IMR-90 (cell line): ENCODE measurements at regions not wholly inside any gene's neighbourhood (a gene's known extent, or its start where the extent isn't known, plus 50 kb on each side); places are given as distances from the start of the nearest gene placed in this dataset.
A peak's percentile ranks its signal among the peaks of the same experiment; 100 is the strongest.

Experiments
- ATAC-seq: fragments of 200-7000 bp; cut with Tn5 transposase; 2 replicates; pipeline ENCODE4 v1.9.1; 2020; ENCODE audit warnings: low read depth, mild to moderate bottlenecking, moderate library complexity
- BruUV-seq: library from RNA; stranded (reverse); fragments of 400-500 nt; replicated peaks from 2 replicates; lab custom pipeline; 2021; lab: Mats Ljungman, UMichigan
- CTCF ChIA-PET: fragments of 300-600 bp; formaldehyde crosslinking; extraction: SDS; loops from one replicate; lab custom pipeline; 2021; ENCODE audit warnings: antibody characterized with exemption; lab: Yijun Ruan, JAX
- POLR2A ChIA-PET: fragments of 300-600 bp; sonication (Branson Sonifier 250); formaldehyde crosslinking; loops from one replicate; lab custom pipeline; 2022; ENCODE audit warnings: antibody characterized with exemption; ENCODE audit not compliant: unreplicated experiment; lab: Charles Lee
- DNase-seq: peaks from one replicate; pipeline ENCODE4 v3.0.0; 2013
- H2AFZ ChIP-seq: replicated peaks from 2 replicates; pipeline ENCODE3; 2013; ENCODE audit warnings: low read length, mild to moderate bottlenecking; ENCODE audit not compliant: poor library complexity
- H2AK5ac ChIP-seq: 2 replicates; pipeline ENCODE4 v1.6.1; 2013; ENCODE audit warnings: low read depth, low read length, inconsistent platforms
- H2AK9ac ChIP-seq: replicated peaks from 2 replicates; pipeline ENCODE3; 2013; ENCODE audit warnings: mild to moderate bottlenecking, low read depth, low read length, moderate library complexity; ENCODE audit not compliant: poor library complexity
- H2BK120ac ChIP-seq: 2 replicates; pipeline ENCODE4 v1.6.1; 2013; ENCODE audit warnings: low read depth, low read length, inconsistent platforms
- H2BK15ac ChIP-seq: 3 replicates; pipeline ENCODE4 v1.6.1; 2013; ENCODE audit warnings: low read depth, low read length, inconsistent platforms
- H2BK20ac ChIP-seq: 2 replicates; pipeline ENCODE4 v1.6.1; 2013; ENCODE audit warnings: low read depth, mild to moderate bottlenecking, inconsistent platforms, low read length, moderate library complexity
- H2BK5ac ChIP-seq: 2 replicates; pipeline ENCODE4 v1.6.1; 2013; ENCODE audit warnings: mild to moderate bottlenecking, low read depth, low read length, inconsistent platforms; ENCODE audit not compliant: poor library complexity, severe bottlenecking
- H3K14ac ChIP-seq: replicated peaks from 2 replicates; pipeline ENCODE4 v1.6.1; 2013; ENCODE audit warnings: low read depth, low read length, inconsistent platforms
- H3K18ac ChIP-seq: 2 replicates; pipeline ENCODE4 v1.6.1; 2013; ENCODE audit warnings: low read depth, low read length, control low read depth
- H3K23ac ChIP-seq: 2 replicates; pipeline ENCODE4 v1.6.1; 2013; ENCODE audit warnings: low read depth, low read length, inconsistent platforms
- H3K27ac ChIP-seq: 2 replicates; pipeline ENCODE4 v1.5.1; 2013; ENCODE audit warnings: mild to moderate bottlenecking, control low read depth, low read length; ENCODE audit not compliant: insufficient read depth
- H3K27me3 ChIP-seq: 2 replicates; pipeline ENCODE4 v1.6.1; 2013; ENCODE audit warnings: low read length; ENCODE audit not compliant: control insufficient read depth, insufficient read depth
- H3K36me3 ChIP-seq: 2 replicates; pipeline ENCODE4 v1.6.1; 2013; ENCODE audit warnings: low read length, mixed read lengths; ENCODE audit not compliant: control insufficient read depth, insufficient read depth
- H3K4ac ChIP-seq: 2 replicates; pipeline ENCODE4 v1.6.1; 2013; ENCODE audit warnings: low read depth, low read length, inconsistent platforms
- H3K4me1 ChIP-seq: 2 replicates; pipeline ENCODE4 v1.6.1; 2013; ENCODE audit warnings: low read length, mixed read lengths; ENCODE audit not compliant: control insufficient read depth, insufficient read depth
- H3K4me2 ChIP-seq: 2 replicates; pipeline ENCODE4 v1.6.1; 2013; ENCODE audit warnings: low read depth, mild to moderate bottlenecking, control low read depth, low read length, moderate library complexity
- H3K4me3 ChIP-seq: 2 replicates; pipeline ENCODE4 v1.5.1; 2013; ENCODE audit warnings: low read depth, mild to moderate bottlenecking, control low read depth, low read length, moderate library complexity; ENCODE audit not compliant: insufficient read depth
- H3K56ac ChIP-seq: 2 replicates; pipeline ENCODE4 v1.6.1; 2013; ENCODE audit warnings: low read length, inconsistent platforms; ENCODE audit not compliant: insufficient read depth; ENCODE audit errors: extremely low read depth
- H3K79me1 ChIP-seq, 2 experiments: 2 replicates each; pipeline ENCODE4 v1.6.1; 2013; ENCODE audit warnings: low read length in 2 of 2, inconsistent platforms in 1 of 2, low read depth in 1 of 2
- H3K9ac ChIP-seq: 2 replicates; pipeline ENCODE4 v1.6.1; 2013; ENCODE audit warnings: low read depth, low read length, control low read depth
- H3K9me1 ChIP-seq: 2 replicates; pipeline ENCODE4 v1.6.1; 2013; ENCODE audit warnings: low read length, inconsistent platforms; ENCODE audit not compliant: insufficient read depth
- H3K9me3 ChIP-seq: 2 replicates; pipeline ENCODE4 v1.6.1; 2013; ENCODE audit warnings: low read length; ENCODE audit not compliant: control insufficient read depth, insufficient read depth
- H4K20me1 ChIP-seq: 2 replicates; pipeline ENCODE4 v1.6.1; 2013; ENCODE audit warnings: low read length, inconsistent platforms; ENCODE audit not compliant: insufficient read depth
- H4K5ac ChIP-seq: 2 replicates; pipeline ENCODE4 v1.6.1; 2013; ENCODE audit warnings: mild to moderate bottlenecking, low read depth, low read length, control low read depth
- H4K8ac ChIP-seq, 2 experiments: 2 replicates each; pipeline ENCODE4 v1.6.1; 2013; ENCODE audit warnings: low read depth in 2 of 2, low read length in 2 of 2, control low read depth in 1 of 2, inconsistent platforms in 1 of 2
- H4K91ac ChIP-seq: 2 replicates; pipeline ENCODE4 v1.6.1; 2013; ENCODE audit warnings: low read depth, low read length, inconsistent platforms; ENCODE audit not compliant: insufficient read depth
- BHLHE40 ChIP-seq: fragments of 150-350 bp; IDR thresholded peaks from 2 replicates; pipeline ENCODE4 v1.6.1; 2016; ENCODE audit warnings: mild to moderate bottlenecking, low read depth, low read length
- CEBPB ChIP-seq: IDR thresholded peaks from 2 replicates; pipeline ENCODE4 v1.6.1; 2012; ENCODE audit warnings: low read depth, low read length, improper control_type of control experiment
- CTCF ChIP-seq: conservative IDR thresholded peaks from 2 replicates; pipeline ENCODE4 v1.5.1; 2012; ENCODE audit warnings: mild to moderate bottlenecking, low read depth, low read length, improper control_type of control experiment
- MAZ ChIP-seq: IDR thresholded peaks from 2 replicates; pipeline ENCODE4 v1.6.1; 2012; ENCODE audit warnings: low read depth, mild to moderate bottlenecking, low read length, improper control_type of control experiment, moderate library complexity, borderline replicate concordance
- POLR2A ChIP-seq: IDR thresholded peaks from 2 replicates; pipeline ENCODE4 v1.6.1; 2012; ENCODE audit warnings: mild to moderate bottlenecking, low read depth, low read length
- RCOR1 ChIP-seq: IDR thresholded peaks from 2 replicates; pipeline ENCODE4 v1.6.1; 2012; ENCODE audit warnings: mild to moderate bottlenecking, low read length, improper control_type of control experiment; ENCODE audit not compliant: insufficient replicate concordance
- WGBS, 2 experiments: methylation state at CpG; one replicate each; pipeline versions ENCODE4 v1.1.5 to v1.1.7; 2013; ENCODE audit warnings: missing lambda C conversion rate in 2 of 2; ENCODE audit not compliant: insufficient read length in 1 of 2; ENCODE audit errors: extremely low coverage in 2 of 2; 5-methylcytosine and 5-hydroxymethylcytosine counted together
- dilution Hi-C: fragments of 300-500 bp; cut with HindIII; formaldehyde crosslinking; loops from one replicate; pipeline ENCODE4 v1.14.3; 2018; ENCODE audit warnings: low sequenced_read_pairs; ENCODE audit not compliant: unreplicated experiment
- in situ Hi-C: fragments of 300-500 bp; cut with MboI; formaldehyde crosslinking; loops from 3 replicates; pipeline ENCODE4 v1.14.3; 2019; ENCODE audit warnings: low sequenced_read_pairs, inconsistent platforms, mixed read lengths
- intact Hi-C: fragments of 100-400 bp; cut with micrococcal nuclease; formaldehyde crosslinking; loops from 2 replicates; pipeline ENCODE4 v1.10.0; 2022
- TF ChIP-seq, protein P1 (sequence below): fragments of 150-350 bp; IDR thresholded peaks from 2 replicates; pipeline ENCODE4 v1.6.1; 2016; ENCODE audit warnings: low read depth, mild to moderate bottlenecking, low read length, moderate library complexity, borderline replicate concordance

DNA sequence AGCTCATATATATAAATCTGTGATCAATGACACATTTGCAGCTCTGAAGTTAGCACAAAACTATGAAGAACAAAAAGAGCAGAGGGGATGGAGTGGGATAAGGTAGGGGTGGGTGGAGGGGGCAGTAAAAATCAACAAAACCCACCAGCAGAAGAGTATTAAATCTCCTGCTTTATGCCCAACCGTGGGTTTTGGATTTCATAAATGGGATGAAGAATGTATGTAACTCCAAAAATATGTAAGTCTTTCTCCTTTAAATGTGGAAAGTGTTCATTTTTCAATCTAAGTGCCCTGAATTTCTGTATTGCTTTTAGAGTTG, 480.3 kb upstream of the MARCKS start:
- ChIA-PET CTCF (interaction anchor here (0.9 kb wide), 1 partner anchor 24 kb away, joined by 3 read pairs; no protein-coding TSS in a partner anchor), POLR2A (interaction anchor here (0.6 kb wide), 2 partner anchors 14 to 24 kb away, joined by 3 to 4 read pairs; no protein-coding TSS in a partner anchor)
- Histone ChIP-seq H3K4me1 (peaks cover 11% of the 10 kb centered on the region), H3K36me3 (no peaks in the 10 kb centered on the region), H4K5ac (peak overlapping the region; percentile 82), H4K91ac (peak overlapping the region; percentile 77), H4K20me1 (no peaks in the 10 kb centered on the region), H3K4me2 (peak overlapping the region; percentile 29; the same call in 1 of the 2 replicates), H3K4ac (peak overlapping the region; percentile 80), H3K27me3 (no peaks in the 10 kb centered on the region), H3K14ac (peak overlapping the region; percentile 81; the same call in 1 of the 2 replicates), H3K9me3 (no peaks in the 10 kb centered on the region), H3K9me1 (peaks cover 4% of the 10 kb centered on the region), H3K23ac (peak overlapping the region; percentile 60; the same call in 1 of the 2 replicates), H3K27ac (peak overlapping the region; percentile 77), H3K9ac (peak overlapping the region; percentile 36; the same call in 1 of the 2 replicates), H3K18ac (peak overlapping the region; percentile 53), H2AK9ac (no peak overlapping the region), H2BK120ac (peak overlapping the region; percentile 92), H2BK15ac (peak overlapping the region; percentile 97; the same call in 2 of the 3 replicates), H2AFZ (no peak overlapping the region), H2BK20ac (peak overlapping the region; percentile 80), H4K8ac (peak overlapping the region; percentile 75 to 80), H2BK5ac (peak overlapping the region; percentile 81), H3K79me1 (no peaks in the 10 kb centered on the region; a peak in 1 of 4 replicates), H3K56ac (peak overlapping the region; percentile 63), H2AK5ac (no peak overlapping the region), H3K4me3 (no peak overlapping the region)
- intact Hi-C loops (loop anchor here (5.0 kb wide), 1 partner anchor 195 kb away; no protein-coding TSS in a partner anchor), dilution Hi-C loops (no loop called here), in situ Hi-C loops (no loop called here)
- ATAC-seq (no peak), DNase-seq (no peak)
- BruUV-seq, result no TSS peak
- no peak for TF ChIP-seq CEBPB
- no peak for TF ChIP-seq POLR2A
- no peak for TF ChIP-seq RCOR1
- TF ChIP-seq MAZ, result no peak
- TF ChIP-seq CTCF, result no peak
- TF ChIP-seq, protein P1, sequence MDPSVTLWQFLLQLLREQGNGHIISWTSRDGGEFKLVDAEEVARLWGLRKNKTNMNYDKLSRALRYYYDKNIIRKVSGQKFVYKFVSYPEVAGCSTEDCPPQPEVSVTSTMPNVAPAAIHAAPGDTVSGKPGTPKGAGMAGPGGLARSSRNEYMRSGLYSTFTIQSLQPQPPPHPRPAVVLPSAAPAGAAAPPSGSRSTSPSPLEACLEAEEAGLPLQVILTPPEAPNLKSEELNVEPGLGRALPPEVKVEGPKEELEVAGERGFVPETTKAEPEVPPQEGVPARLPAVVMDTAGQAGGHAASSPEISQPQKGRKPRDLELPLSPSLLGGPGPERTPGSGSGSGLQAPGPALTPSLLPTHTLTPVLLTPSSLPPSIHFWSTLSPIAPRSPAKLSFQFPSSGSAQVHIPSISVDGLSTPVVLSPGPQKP, result no peak
- TF ChIP-seq BHLHE40, result no peak
- WGBS, 2 experiments, result no CpG with 5 or more reads among the region's 1 CpG
